DND-41 (cell line): ENCODE measurements at regions not wholly inside any gene's neighbourhood (a gene's known extent, or its start where the extent isn't known, plus 50 kb on each side); places are given as distances from the start of the nearest gene placed in this dataset.

Source experiments
- EZH2 ChIP-seq: IDR thresholded peaks from 3 replicates; pipeline ENCODE4 v1.6.1; 2012; ENCODE audit warnings: borderline replicate concordance, low read depth, mild to moderate bottlenecking, moderate library complexity, low read length, inconsistent platforms; ENCODE audit not compliant: severe bottlenecking
- TF ChIP-seq, protein P1 (sequence below): IDR thresholded peaks from 2 replicates; pipeline ENCODE4 v1.5.1; 2012; ENCODE audit warnings: borderline replicate concordance, low read length, moderate library complexity, mild to moderate bottlenecking; ENCODE audit not compliant: poor library complexity, severe bottlenecking; ENCODE audit errors: extremely low read depth

DNA sequence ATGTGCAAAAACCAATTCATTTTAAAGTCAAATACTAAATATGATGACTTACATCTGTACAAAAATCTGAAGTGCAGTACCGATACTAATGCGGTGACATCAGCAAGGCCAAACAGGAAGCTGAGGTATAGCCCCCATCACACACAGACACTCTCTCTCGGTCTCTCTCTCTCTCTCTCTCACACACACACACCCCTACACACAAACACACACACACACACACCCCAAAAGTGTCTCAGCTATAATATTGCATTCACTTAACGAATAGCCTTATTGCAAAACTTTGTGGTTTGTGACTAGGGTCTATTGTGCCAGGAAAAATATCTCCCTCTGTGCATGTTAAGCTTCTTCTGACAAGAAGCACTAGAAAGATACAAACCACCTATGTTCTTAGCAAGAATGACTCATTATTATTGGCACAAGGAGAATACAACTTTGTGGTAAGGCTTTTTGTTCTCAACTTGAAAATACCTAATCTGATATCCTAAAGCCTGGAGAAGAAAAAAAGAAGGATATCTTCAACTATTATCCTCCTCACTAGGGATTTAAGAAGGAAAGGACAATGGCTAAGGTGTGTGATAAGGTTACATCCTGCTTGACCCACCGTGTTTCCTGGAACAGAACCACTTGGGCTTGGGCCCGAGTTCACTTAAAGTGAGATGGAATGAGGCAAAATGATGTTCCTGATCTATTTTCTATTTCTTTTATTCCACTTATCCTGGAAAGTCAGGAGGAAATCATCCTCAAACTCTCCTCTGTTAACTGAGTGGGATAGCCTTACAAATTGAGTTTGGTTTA lies 107.1 kb downstream of the NIBAN1 start:
- TF ChIP-seq, protein P1, sequence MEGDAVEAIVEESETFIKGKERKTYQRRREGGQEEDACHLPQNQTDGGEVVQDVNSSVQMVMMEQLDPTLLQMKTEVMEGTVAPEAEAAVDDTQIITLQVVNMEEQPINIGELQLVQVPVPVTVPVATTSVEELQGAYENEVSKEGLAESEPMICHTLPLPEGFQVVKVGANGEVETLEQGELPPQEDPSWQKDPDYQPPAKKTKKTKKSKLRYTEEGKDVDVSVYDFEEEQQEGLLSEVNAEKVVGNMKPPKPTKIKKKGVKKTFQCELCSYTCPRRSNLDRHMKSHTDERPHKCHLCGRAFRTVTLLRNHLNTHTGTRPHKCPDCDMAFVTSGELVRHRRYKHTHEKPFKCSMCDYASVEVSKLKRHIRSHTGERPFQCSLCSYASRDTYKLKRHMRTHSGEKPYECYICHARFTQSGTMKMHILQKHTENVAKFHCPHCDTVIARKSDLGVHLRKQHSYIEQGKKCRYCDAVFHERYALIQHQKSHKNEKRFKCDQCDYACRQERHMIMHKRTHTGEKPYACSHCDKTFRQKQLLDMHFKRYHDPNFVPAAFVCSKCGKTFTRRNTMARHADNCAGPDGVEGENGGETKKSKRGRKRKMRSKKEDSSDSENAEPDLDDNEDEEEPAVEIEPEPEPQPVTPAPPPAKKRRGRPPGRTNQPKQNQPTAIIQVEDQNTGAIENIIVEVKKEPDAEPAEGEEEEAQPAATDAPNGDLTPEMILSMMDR = no peak
- TF ChIP-seq EZH2 = no peak
